Right lobe of liver (tissue), 4 donors: ENCODE measurements at regions not wholly inside any gene's neighbourhood (a gene's known extent, or its start where the extent isn't known, plus 50 kb on each side); places are given as distances from the start of the nearest gene placed in this dataset.
"Not testable (repeated sequence)": the region's sequence is repeated elsewhere in the genome, so short reads cannot be mapped to it uniquely, and the experiment has no call there.

Experiments used
- POLR2A ChIP-seq: fragments of 450-650 bp; IDR thresholded peaks from one replicate; pipeline ENCODE4 v1.6.1; 2017; ENCODE audit warnings: antibody characterized with exemption, mild to moderate bottlenecking
- TF ChIP-seq, protein P1 (sequence below), 4 donors: fragments of 200-600 bp in 3 of 4; fragments of 450-650 bp in 1 of 4; IDR thresholded peaks; one replicate each; pipeline versions ENCODE4 v1.5.1 to v1.8.0; 2016 to 2022; ENCODE audit warnings: antibody characterized with exemption in 4 of 4, mild to moderate bottlenecking in 2 of 4
- donor health status: DM: no; HTN: no; CAD: no.
- donor health status: DM: no; HTN: no; CAD: no.
- donor health status: DM: no; HTN: yes; CAD: no.

GRCh38 chr16:88230276-88230966 lies 152.3 kb upstream of the ZNF469 start:
- TF ChIP-seq, protein P1, sequence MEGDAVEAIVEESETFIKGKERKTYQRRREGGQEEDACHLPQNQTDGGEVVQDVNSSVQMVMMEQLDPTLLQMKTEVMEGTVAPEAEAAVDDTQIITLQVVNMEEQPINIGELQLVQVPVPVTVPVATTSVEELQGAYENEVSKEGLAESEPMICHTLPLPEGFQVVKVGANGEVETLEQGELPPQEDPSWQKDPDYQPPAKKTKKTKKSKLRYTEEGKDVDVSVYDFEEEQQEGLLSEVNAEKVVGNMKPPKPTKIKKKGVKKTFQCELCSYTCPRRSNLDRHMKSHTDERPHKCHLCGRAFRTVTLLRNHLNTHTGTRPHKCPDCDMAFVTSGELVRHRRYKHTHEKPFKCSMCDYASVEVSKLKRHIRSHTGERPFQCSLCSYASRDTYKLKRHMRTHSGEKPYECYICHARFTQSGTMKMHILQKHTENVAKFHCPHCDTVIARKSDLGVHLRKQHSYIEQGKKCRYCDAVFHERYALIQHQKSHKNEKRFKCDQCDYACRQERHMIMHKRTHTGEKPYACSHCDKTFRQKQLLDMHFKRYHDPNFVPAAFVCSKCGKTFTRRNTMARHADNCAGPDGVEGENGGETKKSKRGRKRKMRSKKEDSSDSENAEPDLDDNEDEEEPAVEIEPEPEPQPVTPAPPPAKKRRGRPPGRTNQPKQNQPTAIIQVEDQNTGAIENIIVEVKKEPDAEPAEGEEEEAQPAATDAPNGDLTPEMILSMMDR (IDR thresholded peaks at IDR 0.05), result not testable (repeated sequence)
- TF ChIP-seq POLR2A, result not testable (repeated sequence)
